ENCODE measurements at regions not wholly inside any gene's neighbourhood (a gene's known extent, or its start where the extent isn't known, plus 50 kb on each side); places are given as distances from the start of the nearest gene placed in this dataset.
"Not testable (repeated sequence)": the region's sequence is repeated elsewhere in the genome, so short reads cannot be mapped to it uniquely, and the experiment has no call there.

- TF ChIP-seq CTCF (conservative IDR thresholded peaks at IDR 0.05): peak; percentile 39
- DNase-seq (ENCODE audit: extremely low spot score, unreplicated experiment): no peak
- no peaks in the 10 kb centered on the region for H3K9me3 Mint-ChIP-seq
- peaks cover 47% of the 10 kb centered on the region for H3K27me3 Mint-ChIP-seq
- no peaks in the 10 kb centered on the region for H3K4me1 Mint-ChIP-seq (ENCODE audit: unreplicated experiment)
- no peak overlapping the region for H3K27ac Mint-ChIP-seq
- no peak overlapping the region for H3K4me3 Mint-ChIP-seq
- no peaks in the 10 kb centered on the region for H3K36me3 Mint-ChIP-seq
Measured at GRCh38 chr14:78029601-78030372, 140.4 kb upstream of the NRXN3 start.

- DNase-seq (ENCODE audit: extremely low spot score, unreplicated experiment): no peak
- Mint-ChIP-seq H3K27ac (no peak overlapping the region), H3K9me3 (peaks cover 5% of the 10 kb centered on the region), H3K4me1 (ENCODE audit: unreplicated experiment) (no peaks in the 10 kb centered on the region), H3K27me3 (peaks cover 8% of the 10 kb centered on the region), H3K4me3 (no peak overlapping the region), H3K36me3 (no peaks in the 10 kb centered on the region)
- no peak for TF ChIP-seq CTCF (conservative IDR thresholded peaks at IDR 0.05)
Measured at GRCh38 chr14:78043349-78043748, 126.8 kb upstream of the NRXN3 start.

DNA sequence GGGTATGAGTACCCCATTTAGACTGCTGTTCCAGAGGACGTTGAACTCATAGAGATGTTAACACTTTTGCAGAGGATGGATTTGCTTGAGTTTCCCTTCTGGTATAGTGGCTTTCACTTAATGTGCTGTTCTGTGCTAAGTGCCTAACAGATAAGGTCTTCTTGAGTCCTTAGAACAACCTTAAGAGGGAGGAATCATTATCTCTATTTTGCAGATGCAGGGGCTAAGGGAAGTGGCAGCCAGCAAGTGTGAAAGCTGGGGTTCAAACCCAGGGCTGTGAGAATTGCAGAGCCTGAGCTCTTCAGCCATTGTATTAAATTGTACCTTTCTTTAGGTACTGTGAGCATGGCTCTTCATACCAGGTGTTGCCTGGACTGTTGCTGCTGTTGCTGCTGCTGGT lies 122.1 kb upstream of the NRXN3 start:
- no peaks in the 10 kb centered on the region for H3K4me1 Mint-ChIP-seq (ENCODE audit: unreplicated experiment)
- H3K4me3 Mint-ChIP-seq: no peak overlapping the region

DNA sequence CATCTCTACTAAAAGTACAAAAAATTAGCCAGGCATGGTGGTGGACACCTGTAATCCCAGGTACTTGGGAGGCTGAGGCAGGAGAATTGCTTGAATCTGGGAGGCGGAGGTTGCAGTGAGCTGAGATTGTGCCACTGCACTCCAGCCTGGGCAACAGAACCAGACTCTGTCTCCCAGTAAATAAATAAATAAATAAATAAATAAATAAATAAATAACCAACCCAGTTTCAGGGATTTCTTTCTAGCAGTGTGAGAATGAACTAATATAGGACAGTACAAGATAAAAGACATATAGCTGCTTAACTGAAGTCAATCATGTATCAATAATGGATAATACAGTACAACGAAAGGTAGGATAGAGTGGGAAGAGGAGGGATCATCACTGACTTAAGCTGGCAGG lies 113.3 kb upstream of the NRXN3 start:
- not testable (repeated sequence) for DNase-seq (ENCODE audit: extremely low spot score, unreplicated experiment); H3K9me3 Mint-ChIP-seq; H3K27me3 Mint-ChIP-seq; H3K4me3 Mint-ChIP-seq; H3K4me1 Mint-ChIP-seq (ENCODE audit: unreplicated experiment); H3K27ac Mint-ChIP-seq; H3K36me3 Mint-ChIP-seq

More for the DNA sequence above, 122.1 kb upstream of the NRXN3 start:
- Mint-ChIP-seq H3K27me3 (peaks cover 19% of the 10 kb centered on the region), H3K27ac (no peak overlapping the region), H3K9me3 (no peaks in the 10 kb centered on the region), H3K36me3 (no peaks in the 10 kb centered on the region)
- DNase-seq (ENCODE audit: extremely low spot score, unreplicated experiment): no peak
- no peak for TF ChIP-seq CTCF (conservative IDR thresholded peaks at IDR 0.05)

DNA sequence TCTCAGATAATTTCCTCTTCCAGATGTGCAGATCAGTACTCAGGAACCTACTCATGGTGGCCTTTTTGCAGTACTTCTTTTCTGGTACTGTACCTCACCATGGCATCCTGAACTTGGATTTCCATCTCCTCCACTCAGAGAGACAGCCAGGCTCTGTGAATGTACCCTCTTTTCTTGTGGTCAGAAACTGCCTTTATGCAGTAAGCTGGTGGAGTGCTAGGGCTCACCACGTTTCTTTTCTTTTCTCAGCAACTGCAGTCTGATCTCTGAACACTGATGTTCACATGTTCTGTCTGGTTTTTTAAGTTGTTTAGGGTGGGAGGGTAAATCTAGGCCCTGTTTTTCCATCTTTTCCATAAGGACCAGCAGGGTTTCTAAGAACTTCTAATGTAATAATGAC lies 99.8 kb upstream of the NRXN3 start:
- no peak overlapping the region for H3K27ac Mint-ChIP-seq
- H3K4me1 Mint-ChIP-seq (ENCODE audit: unreplicated experiment): no peaks in the 10 kb centered on the region
- TF ChIP-seq CTCF (conservative IDR thresholded peaks at IDR 0.05): no peak
- DNase-seq (ENCODE audit: extremely low spot score, unreplicated experiment): no peak
- H3K9me3 Mint-ChIP-seq: no peaks in the 10 kb centered on the region
- no peak overlapping the region for H3K4me3 Mint-ChIP-seq
- H3K27me3 Mint-ChIP-seq: peaks cover 12% of the 10 kb centered on the region
- H3K36me3 Mint-ChIP-seq: no peaks in the 10 kb centered on the region

GRCh38 chr14:78071016-78071549 lies 99.1 kb upstream of the NRXN3 start:
- Mint-ChIP-seq H3K4me3 (no peak overlapping the region), H3K36me3 (no peaks in the 10 kb centered on the region), H3K27ac (no peak overlapping the region), H3K4me1 (ENCODE audit: unreplicated experiment) (no peaks in the 10 kb centered on the region), H3K9me3 (no peaks in the 10 kb centered on the region), H3K27me3 (peaks cover 12% of the 10 kb centered on the region)
- no peak for DNase-seq (ENCODE audit: extremely low spot score, unreplicated experiment)
- no peak for TF ChIP-seq CTCF (conservative IDR thresholded peaks at IDR 0.05)
